Effector memory CD4-positive, alpha-beta T cell (primary cell): ENCODE measurements at regions not wholly inside any gene's neighbourhood (a gene's known extent, or its start where the extent isn't known, plus 50 kb on each side); places are given as distances from the start of the nearest gene placed in this dataset.

Source experiments
- DNase-seq, 3 donors: peaks; one replicate each; pipeline ENCODE4 v3.0.0-alpha.2; 2020
- H3K27ac ChIP-seq: 2 replicates; pipeline ENCODE4 v1.7.0; 2013; ENCODE audit warnings: mild to moderate bottlenecking, low read length, moderate library complexity; ENCODE audit not compliant: insufficient read depth, poor library complexity, severe bottlenecking
- H3K27me3 ChIP-seq: replicated peaks from 2 replicates; pipeline ENCODE4 v1.7.0; 2013; ENCODE audit warnings: mild to moderate bottlenecking, low read length; ENCODE audit not compliant: insufficient read depth, control insufficient read depth, poor library complexity, severe bottlenecking
- H3K36me3 ChIP-seq: 2 replicates; pipeline ENCODE4 v1.7.0; 2013; ENCODE audit warnings: mild to moderate bottlenecking, low read length, moderate library complexity; ENCODE audit not compliant: control insufficient read depth, insufficient read depth
- H3K4me1 ChIP-seq: 2 replicates; pipeline ENCODE4 v1.7.0; 2013; ENCODE audit warnings: low read length, mild to moderate bottlenecking; ENCODE audit not compliant: control insufficient read depth, insufficient read depth, poor library complexity, severe bottlenecking
- H3K4me3 ChIP-seq: 2 replicates; pipeline ENCODE4 v1.7.0; 2013; ENCODE audit warnings: low read length, low read depth, mild to moderate bottlenecking; ENCODE audit not compliant: insufficient read depth, poor library complexity, severe bottlenecking
- H3K9me3 ChIP-seq: 2 replicates; pipeline ENCODE4 v1.7.0; 2013; ENCODE audit warnings: mild to moderate bottlenecking, low read length, moderate library complexity; ENCODE audit not compliant: control insufficient read depth

DNA sequence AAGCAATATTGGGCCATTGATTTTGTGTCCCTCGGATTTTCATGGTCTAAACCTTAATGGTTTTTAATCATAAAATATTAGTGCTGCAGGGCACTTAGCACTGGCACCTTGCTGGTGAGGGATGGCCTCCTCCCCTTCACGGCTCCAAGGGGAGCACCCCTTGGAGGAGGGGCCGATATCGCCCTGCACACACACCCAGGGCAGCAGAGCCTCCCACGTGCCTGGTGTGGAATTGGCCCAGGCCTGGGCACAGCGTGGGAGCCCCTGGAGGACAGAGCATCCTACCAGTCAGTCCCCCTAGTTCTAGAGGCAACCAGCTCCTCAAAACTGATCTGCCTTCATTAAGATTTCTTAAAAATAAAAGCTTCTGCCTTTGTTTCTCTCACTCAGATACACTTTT is 90.7 kb upstream of the CSF3R start:
- no peaks in the 10 kb centered on the region for H3K36me3 ChIP-seq
- no peak overlapping the region for H3K4me3 ChIP-seq
- no peaks in the 10 kb centered on the region for H3K4me1 ChIP-seq
- H3K27me3 ChIP-seq, result no peaks in the 10 kb centered on the region
- no peak overlapping the region for H3K27ac ChIP-seq
- H3K9me3 ChIP-seq, result no peaks in the 10 kb centered on the region
- no peak for DNase-seq

DNA sequence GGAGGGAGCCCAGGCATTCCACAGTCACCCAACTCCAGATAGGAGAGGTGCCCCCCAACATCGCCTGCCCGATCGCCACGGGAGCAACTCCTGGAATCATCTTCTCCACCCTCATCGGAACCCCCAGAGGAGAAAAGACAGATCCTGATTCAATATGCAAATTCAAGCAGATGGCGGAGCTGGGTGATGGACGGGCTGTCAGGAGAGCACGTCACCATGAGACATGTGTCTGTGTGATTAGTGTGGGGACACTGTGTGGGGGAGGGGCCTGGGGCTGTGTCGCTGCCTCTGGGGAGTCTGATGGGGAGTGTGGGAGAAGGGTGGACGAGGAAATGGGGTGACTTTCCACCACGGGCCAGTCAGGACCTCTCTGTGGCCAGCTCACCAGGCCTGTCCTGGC is 90.2 kb upstream of the CSF3R start:
- Histone ChIP-seq H3K4me3 (no peak overlapping the region), H3K27me3 (no peaks in the 10 kb centered on the region), H3K36me3 (no peaks in the 10 kb centered on the region), H3K4me1 (no peaks in the 10 kb centered on the region), H3K9me3 (no peaks in the 10 kb centered on the region), H3K27ac (no peak overlapping the region)
- DNase-seq, result no peak

DNA sequence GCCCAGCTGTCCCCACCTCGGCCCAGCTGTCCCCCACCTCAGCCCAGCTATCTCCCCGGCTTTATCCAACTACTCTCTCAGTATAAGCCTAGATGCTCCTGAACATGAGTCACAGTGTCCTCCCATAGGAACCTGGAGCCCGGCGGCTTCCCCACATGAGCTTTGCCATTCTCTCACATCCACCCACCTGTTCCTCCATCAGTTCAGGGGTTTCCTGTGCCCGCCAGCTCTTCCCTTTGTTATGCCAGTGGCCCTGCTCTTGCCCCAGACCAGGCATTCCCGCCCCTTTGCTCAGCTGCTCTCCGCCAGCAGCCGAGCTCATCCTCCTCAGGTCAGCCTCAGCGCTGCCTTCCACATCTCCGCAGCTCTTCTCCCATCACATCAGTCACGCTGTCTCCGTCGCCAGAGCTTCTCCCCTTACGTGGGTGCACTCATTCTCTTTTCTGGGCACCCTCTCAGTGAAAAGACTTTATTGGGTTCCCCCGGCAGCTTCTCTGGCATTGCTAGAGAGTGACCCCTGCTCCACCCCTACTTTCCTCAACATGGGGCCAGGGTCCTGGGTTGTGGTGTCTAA is 89.5 kb upstream of the CSF3R start:
- Histone ChIP-seq H3K27ac (no peak overlapping the region), H3K36me3 (no peaks in the 10 kb centered on the region), H3K27me3 (no peaks in the 10 kb centered on the region), H3K9me3 (no peaks in the 10 kb centered on the region), H3K4me1 (no peaks in the 10 kb centered on the region), H3K4me3 (no peak overlapping the region)
- no peak for DNase-seq

DNA sequence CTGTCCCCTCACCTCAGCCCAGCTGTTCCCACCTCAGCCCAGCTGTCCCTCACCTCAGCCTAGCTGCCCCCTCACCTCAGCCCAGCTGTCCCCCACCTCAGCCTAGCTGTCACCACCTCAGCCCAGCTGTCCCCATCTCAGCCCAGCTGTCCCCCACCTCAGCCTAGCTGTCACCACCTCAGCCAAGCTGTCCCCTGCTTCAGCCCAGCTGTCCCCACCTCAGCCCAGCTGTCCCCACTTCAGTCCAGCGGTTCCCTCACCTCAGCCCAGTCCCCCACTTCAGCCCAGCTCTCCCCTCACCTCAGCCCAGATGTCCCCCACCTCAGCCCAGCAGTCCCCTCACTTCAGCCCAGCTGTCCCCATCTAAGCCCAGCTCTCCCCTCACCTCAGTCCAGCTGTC is 88.4 kb upstream of the CSF3R start:
- DNase-seq, result no peak
- no peaks in the 10 kb centered on the region for H3K9me3 ChIP-seq
- H3K4me1 ChIP-seq, result no peaks in the 10 kb centered on the region
- no peak overlapping the region for H3K27ac ChIP-seq
- H3K27me3 ChIP-seq, result no peaks in the 10 kb centered on the region
- no peak overlapping the region for H3K4me3 ChIP-seq
- no peaks in the 10 kb centered on the region for H3K36me3 ChIP-seq

DNA sequence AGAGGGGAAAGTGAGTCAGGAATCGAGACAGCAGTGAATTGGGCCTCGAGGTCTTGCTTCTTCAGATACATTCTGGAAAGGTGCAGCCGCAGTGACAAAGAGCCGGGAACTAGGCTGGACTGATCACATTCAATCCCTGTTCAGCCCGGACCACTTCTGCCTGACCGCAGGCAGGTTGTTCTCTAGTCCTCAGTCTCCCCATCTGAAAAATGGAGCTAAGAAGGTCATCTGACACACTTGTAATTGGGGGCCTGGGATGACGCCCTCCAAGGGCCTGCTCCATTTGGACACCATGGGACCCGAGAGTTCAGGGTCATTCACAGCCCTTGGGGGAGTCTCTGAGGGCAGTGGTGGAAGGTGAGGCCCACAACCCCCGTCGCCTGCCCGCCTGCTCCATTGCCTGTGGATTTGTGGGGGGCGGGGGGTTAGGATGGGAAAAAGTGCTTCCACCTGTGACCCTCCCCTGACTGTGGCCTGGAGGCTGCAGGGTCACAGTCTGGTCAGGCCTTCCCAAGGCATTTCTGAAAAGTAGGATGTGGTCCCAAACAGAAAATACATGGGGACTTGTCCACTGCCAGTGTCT is 87.9 kb upstream of the CSF3R start:
- Histone ChIP-seq H3K36me3 (no peaks in the 10 kb centered on the region), H3K4me3 (no peak overlapping the region), H3K4me1 (no peaks in the 10 kb centered on the region), H3K27ac (no peak overlapping the region), H3K27me3 (no peaks in the 10 kb centered on the region), H3K9me3 (no peaks in the 10 kb centered on the region)
- DNase-seq, result no peak

DNA sequence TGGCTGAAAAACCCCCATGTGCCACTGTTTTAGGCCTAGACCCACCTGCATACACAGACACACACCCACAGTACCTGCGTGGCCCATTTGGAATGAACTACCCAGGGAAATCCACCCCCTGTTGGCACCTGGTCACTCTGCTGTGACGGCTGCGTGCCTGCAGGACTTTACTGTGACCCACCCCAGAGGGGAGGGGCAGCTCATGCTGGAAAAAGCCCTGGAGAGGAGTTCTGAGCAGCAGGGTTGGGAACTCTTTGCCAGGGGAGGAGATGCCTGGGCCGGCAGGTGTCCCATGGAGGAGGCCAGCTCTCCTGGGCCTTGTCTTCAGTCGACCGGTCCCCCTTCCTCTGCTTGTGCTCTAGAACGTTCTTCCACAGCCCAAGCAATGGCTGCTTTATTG is 87.3 kb upstream of the CSF3R start:
- no peaks in the 10 kb centered on the region for H3K27me3 ChIP-seq
- H3K27ac ChIP-seq, result no peak overlapping the region
- no peak for DNase-seq
- H3K4me1 ChIP-seq, result no peaks in the 10 kb centered on the region
- no peaks in the 10 kb centered on the region for H3K9me3 ChIP-seq
- no peak overlapping the region for H3K4me3 ChIP-seq
- H3K36me3 ChIP-seq, result no peaks in the 10 kb centered on the region

DNA sequence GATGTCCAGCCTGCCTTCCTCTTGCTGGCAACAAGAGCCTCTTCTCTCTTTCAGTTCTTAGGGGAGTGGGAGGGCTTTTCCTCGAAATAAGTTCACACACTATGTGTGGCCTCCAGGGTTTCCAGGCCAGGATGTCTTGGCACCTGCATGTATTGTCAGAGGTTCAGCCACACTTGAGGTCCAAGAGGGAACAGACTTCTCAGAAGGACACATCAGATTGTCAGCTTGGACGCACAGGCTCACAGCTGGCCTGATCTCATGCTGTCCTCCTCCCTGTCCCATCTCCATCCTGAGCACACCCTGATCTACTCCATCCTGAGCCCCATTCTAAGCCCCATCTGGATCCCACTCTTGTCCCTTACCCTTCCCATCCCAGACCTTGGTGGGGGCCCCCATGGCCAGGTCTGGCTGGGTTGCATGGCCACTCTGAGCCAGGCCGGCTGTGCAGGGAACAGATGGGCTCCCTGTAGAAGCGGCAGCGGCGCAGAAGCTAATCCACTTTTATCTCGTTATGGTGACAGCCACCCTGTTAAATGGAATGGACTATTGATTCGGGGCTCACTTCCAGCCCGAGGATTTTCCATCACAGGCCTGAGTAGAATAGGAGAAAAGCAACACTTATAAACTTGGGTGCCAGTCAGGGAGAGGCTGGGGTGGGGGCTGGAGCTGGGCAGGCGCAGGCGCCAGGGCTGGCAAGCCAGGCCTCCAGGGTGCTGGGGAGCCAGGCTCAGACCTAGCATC is 85.1 kb upstream of the CSF3R start:
- Histone ChIP-seq H3K4me3 (no peak overlapping the region), H3K36me3 (no peaks in the 10 kb centered on the region), H3K9me3 (no peaks in the 10 kb centered on the region), H3K27ac (no peak overlapping the region), H3K4me1 (no peaks in the 10 kb centered on the region), H3K27me3 (no peaks in the 10 kb centered on the region)
- DNase-seq, result no peak

DNA sequence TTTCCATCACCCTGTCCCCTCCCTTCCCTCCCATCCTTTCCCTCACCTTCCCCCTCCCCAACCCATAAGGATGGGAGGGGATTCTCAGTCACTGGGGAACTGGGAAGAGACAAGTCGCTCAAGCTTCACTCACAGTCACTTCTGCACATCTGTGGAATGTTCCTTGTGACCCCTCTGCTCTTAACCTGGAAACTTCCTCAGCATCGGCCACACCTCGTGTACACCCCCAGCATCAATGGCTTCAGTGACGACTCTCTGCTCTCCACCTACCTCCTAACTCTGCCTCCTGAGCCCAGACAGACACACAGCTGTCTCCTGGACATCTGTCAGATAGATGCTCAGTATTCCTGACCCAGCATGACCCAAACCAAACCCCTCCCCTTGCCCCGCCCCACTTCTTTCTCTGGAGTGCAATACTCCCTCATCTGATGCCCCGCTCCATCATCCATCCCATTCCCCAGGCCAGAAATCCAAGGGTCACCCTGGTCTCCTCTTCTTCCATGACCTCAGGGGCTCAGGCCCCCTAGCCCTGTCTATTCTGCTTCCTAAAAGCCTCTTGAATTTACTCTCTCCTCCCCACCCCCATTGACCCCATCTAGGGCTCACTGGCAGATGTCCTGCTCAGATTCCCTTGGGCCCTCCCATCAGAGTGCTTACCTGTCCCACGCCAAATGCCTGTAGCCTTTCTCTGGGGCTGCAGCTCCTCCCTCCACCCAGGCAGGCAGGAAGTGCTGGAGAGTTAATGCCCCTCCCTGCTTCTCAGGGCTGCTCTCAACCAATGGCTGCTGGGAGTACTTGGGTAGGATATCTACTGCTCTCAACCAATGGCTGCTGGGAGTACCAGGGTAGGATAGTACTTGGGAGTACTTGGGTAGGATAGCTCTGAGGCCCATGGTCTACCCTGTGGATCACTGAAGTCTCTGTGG is 83.1 kb upstream of the CSF3R start:
- no peak for DNase-seq
- H3K36me3 ChIP-seq, result no peaks in the 10 kb centered on the region
- no peak overlapping the region for H3K4me3 ChIP-seq
- H3K27ac ChIP-seq, result no peak overlapping the region
- no peaks in the 10 kb centered on the region for H3K9me3 ChIP-seq
- H3K27me3 ChIP-seq, result no peaks in the 10 kb centered on the region
- no peaks in the 10 kb centered on the region for H3K4me1 ChIP-seq

DNA sequence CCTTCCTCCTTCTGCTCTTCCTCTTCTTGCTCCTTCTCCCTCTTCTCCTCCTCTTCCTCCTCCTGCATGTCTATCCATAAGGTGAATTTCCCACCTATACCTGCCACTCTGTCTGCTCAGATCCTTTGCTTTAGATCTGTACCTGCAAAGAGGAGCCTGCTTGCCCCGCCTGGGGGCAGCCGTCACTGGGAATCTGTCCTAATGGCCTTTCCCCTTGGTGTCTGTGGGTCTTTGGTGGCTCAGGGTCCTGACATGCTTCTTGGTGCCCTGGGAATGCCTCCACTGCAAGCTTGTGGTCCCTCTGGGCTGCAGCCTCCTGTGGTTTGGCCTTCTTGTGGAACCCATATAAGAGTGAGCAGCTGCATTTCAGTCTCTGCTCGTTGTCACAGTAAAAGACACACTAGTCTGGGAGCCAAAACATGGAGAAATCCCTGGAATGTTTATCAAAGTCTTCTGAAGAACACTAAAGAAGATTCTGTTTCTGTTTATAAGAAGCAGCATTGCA is 79.5 kb upstream of the CSF3R start:
- Histone ChIP-seq H3K4me3 (no peak overlapping the region), H3K27ac (no peak overlapping the region), H3K9me3 (no peaks in the 10 kb centered on the region), H3K36me3 (no peaks in the 10 kb centered on the region), H3K27me3 (no peaks in the 10 kb centered on the region), H3K4me1 (no peaks in the 10 kb centered on the region)
- no peak for DNase-seq
